ENCODE measurements at regions not wholly inside any gene's neighbourhood (a gene's known extent, or its start where the extent isn't known, plus 50 kb on each side); places are given as distances from the start of the nearest gene placed in this dataset.

DNA sequence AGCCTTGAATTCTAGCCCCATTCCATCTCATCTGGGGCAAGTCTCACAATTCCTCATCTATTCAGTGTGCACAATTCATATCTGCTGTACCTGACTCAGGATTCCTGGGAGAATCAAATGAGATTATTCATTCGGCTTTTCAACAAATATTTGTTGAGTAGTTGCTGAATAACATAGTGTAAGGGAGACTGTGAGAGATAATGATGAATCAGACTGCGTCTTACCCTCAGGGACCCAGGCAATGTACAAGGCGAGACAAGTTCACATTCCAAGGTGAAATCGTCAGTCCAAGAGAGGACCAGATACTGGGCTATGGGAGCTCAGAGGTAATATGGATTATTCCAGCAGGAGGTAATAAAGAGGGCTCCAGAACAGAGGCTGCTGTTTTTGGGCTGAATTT, 67.8 kb upstream of the SMYD2 start:
- TF ChIP-seq RARB (CRISPR knock-in tag; IDR thresholded peaks at IDR 0.05) (no peak), SNAI2 (CRISPR knock-in tag; IDR thresholded peaks at IDR 0.05) (no peak), ZFP30 (CRISPR knock-in tag; IDR thresholded peaks at IDR 0.05) (no peak), ARNTL (CRISPR knock-in tag; IDR thresholded peaks at IDR 0.05; ENCODE audit: borderline replicate concordance, low read depth) (no peak), BACH2 (CRISPR knock-in tag; IDR thresholded peaks at IDR 0.05; ENCODE audit: borderline replicate concordance) (no peak), ZC3H10 (CRISPR knock-in tag; IDR thresholded peaks at IDR 0.05) (no peak), TOX (CRISPR knock-in tag; IDR thresholded peaks at IDR 0.05; ENCODE audit: borderline replicate concordance) (no peak), PPARA (CRISPR knock-in tag; IDR thresholded peaks at IDR 0.05; ENCODE audit: borderline replicate concordance) (no peak), ZNF70 (CRISPR knock-in tag; IDR thresholded peaks at IDR 0.05) (no peak), ZFP3 (CRISPR knock-in tag; IDR thresholded peaks at IDR 0.05) (no peak)
- TF ChIP-seq, protein P1, sequence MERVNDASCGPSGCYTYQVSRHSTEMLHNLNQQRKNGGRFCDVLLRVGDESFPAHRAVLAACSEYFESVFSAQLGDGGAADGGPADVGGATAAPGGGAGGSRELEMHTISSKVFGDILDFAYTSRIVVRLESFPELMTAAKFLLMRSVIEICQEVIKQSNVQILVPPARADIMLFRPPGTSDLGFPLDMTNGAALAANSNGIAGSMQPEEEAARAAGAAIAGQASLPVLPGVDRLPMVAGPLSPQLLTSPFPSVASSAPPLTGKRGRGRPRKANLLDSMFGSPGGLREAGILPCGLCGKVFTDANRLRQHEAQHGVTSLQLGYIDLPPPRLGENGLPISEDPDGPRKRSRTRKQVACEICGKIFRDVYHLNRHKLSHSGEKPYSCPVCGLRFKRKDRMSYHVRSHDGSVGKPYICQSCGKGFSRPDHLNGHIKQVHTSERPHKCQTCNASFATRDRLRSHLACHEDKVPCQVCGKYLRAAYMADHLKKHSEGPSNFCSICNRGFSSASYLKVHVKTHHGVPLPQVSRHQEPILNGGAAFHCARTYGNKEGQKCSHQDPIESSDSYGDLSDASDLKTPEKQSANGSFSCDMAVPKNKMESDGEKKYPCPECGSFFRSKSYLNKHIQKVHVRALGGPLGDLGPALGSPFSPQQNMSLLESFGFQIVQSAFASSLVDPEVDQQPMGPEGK (CRISPR knock-in tag; IDR thresholded peaks at IDR 0.05; ENCODE audit: borderline replicate concordance) = no peak
- TF ChIP-seq, protein P2, sequence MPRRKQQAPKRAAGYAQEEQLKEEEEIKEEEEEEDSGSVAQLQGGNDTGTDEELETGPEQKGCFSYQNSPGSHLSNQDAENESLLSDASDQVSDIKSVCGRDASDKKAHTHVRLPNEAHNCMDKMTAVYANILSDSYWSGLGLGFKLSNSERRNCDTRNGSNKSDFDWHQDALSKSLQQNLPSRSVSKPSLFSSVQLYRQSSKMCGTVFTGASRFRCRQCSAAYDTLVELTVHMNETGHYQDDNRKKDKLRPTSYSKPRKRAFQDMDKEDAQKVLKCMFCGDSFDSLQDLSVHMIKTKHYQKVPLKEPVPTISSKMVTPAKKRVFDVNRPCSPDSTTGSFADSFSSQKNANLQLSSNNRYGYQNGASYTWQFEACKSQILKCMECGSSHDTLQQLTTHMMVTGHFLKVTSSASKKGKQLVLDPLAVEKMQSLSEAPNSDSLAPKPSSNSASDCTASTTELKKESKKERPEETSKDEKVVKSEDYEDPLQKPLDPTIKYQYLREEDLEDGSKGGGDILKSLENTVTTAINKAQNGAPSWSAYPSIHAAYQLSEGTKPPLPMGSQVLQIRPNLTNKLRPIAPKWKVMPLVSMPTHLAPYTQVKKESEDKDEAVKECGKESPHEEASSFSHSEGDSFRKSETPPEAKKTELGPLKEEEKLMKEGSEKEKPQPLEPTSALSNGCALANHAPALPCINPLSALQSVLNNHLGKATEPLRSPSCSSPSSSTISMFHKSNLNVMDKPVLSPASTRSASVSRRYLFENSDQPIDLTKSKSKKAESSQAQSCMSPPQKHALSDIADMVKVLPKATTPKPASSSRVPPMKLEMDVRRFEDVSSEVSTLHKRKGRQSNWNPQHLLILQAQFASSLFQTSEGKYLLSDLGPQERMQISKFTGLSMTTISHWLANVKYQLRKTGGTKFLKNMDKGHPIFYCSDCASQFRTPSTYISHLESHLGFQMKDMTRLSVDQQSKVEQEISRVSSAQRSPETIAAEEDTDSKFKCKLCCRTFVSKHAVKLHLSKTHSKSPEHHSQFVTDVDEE (CRISPR knock-in tag; IDR thresholded peaks at IDR 0.05) = no peak
- peak; percentile 30; the same call in 1 of the 3 replicates for ATAC-seq

DNA sequence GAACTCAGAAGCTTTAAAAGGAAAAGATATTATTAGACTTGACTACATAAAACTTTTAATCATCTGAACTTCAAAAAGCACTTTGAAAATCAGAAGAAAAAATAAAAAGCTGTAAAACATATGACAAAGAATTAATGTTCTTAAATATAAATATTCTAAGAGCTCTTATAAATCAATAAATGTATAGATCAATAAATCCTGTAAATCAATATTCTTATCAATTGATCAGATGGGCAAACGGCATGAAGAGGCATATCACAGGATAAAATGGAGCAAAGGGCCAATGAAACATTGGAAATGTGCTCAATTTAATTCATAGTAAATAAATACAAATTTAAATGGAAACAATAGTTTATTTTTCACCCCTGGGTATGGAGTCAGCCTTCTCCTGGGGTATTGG, 66.1 kb upstream of the SMYD2 start:
- ATAC-seq = no peak

DNA sequence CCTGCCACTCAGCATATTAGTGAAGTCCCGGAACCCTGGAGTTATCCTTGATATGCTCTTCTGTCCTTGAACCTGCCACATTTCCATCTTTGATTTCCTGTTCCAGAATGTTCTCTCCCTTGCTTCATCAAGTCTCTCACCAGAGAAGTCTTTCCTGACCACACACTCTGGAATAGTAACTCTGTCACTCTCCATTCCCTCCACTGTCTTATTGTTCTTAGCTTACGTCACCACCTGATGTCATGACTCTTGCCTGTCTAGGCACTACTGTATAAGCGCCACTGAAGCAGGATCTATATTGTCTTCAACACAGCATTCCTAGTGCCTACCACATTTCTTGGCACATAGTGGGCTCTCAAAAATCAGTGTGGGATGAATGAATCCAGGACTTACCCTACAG, 65.4 kb upstream of the SMYD2 start:
- ATAC-seq = no peak
- TF ChIP-seq BACH2 (CRISPR knock-in tag; IDR thresholded peaks at IDR 0.05; ENCODE audit: borderline replicate concordance) (no peak), TCF4 (CRISPR knock-in tag; IDR thresholded peaks at IDR 0.05; ENCODE audit: borderline replicate concordance) (no peak), ZNF8 (CRISPR knock-in tag; IDR thresholded peaks at IDR 0.05) (no peak), ZFP30 (CRISPR knock-in tag; IDR thresholded peaks at IDR 0.05) (no peak), ZNF70 (CRISPR knock-in tag; IDR thresholded peaks at IDR 0.05) (no peak), PPARA (CRISPR knock-in tag; IDR thresholded peaks at IDR 0.05; ENCODE audit: borderline replicate concordance) (no peak), ESRRG (CRISPR knock-in tag; IDR thresholded peaks at IDR 0.05) (no peak), ZFP3 (CRISPR knock-in tag; IDR thresholded peaks at IDR 0.05) (no peak), OSR1 (CRISPR knock-in tag; IDR thresholded peaks at IDR 0.05) (no peak), SNAI2 (CRISPR knock-in tag; IDR thresholded peaks at IDR 0.05) (no peak), RARB (CRISPR knock-in tag; IDR thresholded peaks at IDR 0.05) (no peak), ISL1 (CRISPR knock-in tag; IDR thresholded peaks at IDR 0.05) (no peak)
- TF ChIP-seq, protein P1 (CRISPR knock-in tag; IDR thresholded peaks at IDR 0.05; ENCODE audit: borderline replicate concordance) = no peak
- TF ChIP-seq, protein P3, sequence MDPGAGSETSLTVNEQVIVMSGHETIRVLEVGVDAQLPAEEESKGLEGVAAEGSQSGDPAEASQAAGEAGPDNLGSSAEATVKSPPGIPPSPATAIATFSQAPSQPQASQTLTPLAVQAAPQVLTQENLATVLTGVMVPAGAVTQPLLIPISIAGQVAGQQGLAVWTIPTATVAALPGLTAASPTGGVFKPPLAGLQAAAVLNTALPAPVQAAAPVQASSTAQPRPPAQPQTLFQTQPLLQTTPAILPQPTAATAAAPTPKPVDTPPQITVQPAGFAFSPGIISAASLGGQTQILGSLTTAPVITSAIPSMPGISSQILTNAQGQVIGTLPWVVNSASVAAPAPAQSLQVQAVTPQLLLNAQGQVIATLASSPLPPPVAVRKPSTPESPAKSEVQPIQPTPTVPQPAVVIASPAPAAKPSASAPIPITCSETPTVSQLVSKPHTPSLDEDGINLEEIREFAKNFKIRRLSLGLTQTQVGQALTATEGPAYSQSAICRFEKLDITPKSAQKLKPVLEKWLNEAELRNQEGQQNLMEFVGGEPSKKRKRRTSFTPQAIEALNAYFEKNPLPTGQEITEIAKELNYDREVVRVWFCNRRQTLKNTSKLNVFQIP (CRISPR knock-in tag; IDR thresholded peaks at IDR 0.05; ENCODE audit: borderline replicate concordance, low read depth) = no peak

More for the DNA sequence above, 66.1 kb upstream of the SMYD2 start:
- no peak for TF ChIP-seq ZFP30 (CRISPR knock-in tag; IDR thresholded peaks at IDR 0.05)
- no peak for TF ChIP-seq ZNF70 (CRISPR knock-in tag; IDR thresholded peaks at IDR 0.05)
- no peak for TF ChIP-seq BACH2 (CRISPR knock-in tag; IDR thresholded peaks at IDR 0.05; ENCODE audit: borderline replicate concordance)
- TF ChIP-seq, protein P3 (CRISPR knock-in tag; IDR thresholded peaks at IDR 0.05; ENCODE audit: borderline replicate concordance, low read depth) = no peak
- TF ChIP-seq ZFP3 (CRISPR knock-in tag; IDR thresholded peaks at IDR 0.05) = no peak
- TF ChIP-seq TOX (CRISPR knock-in tag; IDR thresholded peaks at IDR 0.05; ENCODE audit: borderline replicate concordance) = no peak
- no peak for TF ChIP-seq SNAI2 (CRISPR knock-in tag; IDR thresholded peaks at IDR 0.05)
- TF ChIP-seq PPARA (CRISPR knock-in tag; IDR thresholded peaks at IDR 0.05; ENCODE audit: borderline replicate concordance) = no peak
- TF ChIP-seq TCF4 (CRISPR knock-in tag; IDR thresholded peaks at IDR 0.05; ENCODE audit: borderline replicate concordance) = no peak
- no peak for TF ChIP-seq OSR1 (CRISPR knock-in tag; IDR thresholded peaks at IDR 0.05)
- no peak for TF ChIP-seq CSDC2 (CRISPR knock-in tag; IDR thresholded peaks at IDR 0.05)
- TF ChIP-seq, protein P4, sequence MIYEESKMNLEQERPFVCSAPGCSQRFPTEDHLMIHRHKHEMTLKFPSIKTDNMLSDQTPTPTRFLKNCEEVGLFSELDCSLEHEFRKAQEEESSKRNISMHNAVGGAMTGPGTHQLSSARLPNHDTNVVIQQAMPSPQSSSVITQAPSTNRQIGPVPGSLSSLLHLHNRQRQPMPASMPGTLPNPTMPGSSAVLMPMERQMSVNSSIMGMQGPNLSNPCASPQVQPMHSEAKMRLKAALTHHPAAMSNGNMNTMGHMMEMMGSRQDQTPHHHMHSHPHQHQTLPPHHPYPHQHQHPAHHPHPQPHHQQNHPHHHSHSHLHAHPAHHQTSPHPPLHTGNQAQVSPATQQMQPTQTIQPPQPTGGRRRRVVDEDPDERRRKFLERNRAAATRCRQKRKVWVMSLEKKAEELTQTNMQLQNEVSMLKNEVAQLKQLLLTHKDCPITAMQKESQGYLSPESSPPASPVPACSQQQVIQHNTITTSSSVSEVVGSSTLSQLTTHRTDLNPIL (CRISPR knock-in tag; IDR thresholded peaks at IDR 0.05; ENCODE audit: low read depth) = no peak
- TF ChIP-seq, protein P1 (CRISPR knock-in tag; IDR thresholded peaks at IDR 0.05; ENCODE audit: borderline replicate concordance) = no peak
- no peak for TF ChIP-seq GLIS3 (CRISPR knock-in tag; IDR thresholded peaks at IDR 0.05)

Measured in SK-N-SH treated with all-trans-retinoic acid at 6 μM for 48 hours (cell line).